Activated naive CD8-positive, alpha-beta T cell treated with anti-CD3 and anti-CD28 coated beads, Interleukin-2, amount 10 ng/mL, durations not matched to agents 7 days and 5 days (primary cell): ENCODE measurements at regions not wholly inside any gene's neighbourhood (a gene's known extent, or its start where the extent isn't known, plus 50 kb on each side); places are given as distances from the start of the nearest gene placed in this dataset.

Experiments used
- ATAC-seq: fragments of 150-1000 bp; cut with Tn5 transposase; one replicate; pipeline ENCODE4 v1.10.0; 2021; ENCODE audit warnings: low read depth, moderate library complexity
- POLR2A ChIA-PET: fragments of 350-600 bp; sonication (Branson Sonifier 250); formaldehyde crosslinking; loops from one replicate; lab custom pipeline; 2021; ENCODE audit warnings: antibody characterized with exemption; lab: Charles Lee
- DNase-seq: peaks from one replicate; pipeline ENCODE4 v3.0.0; 2021
- H3K27ac Mint-ChIP-seq: one replicate; pipeline ENCODE4 v1.8.0; 2022; ENCODE audit warnings: mild to moderate bottlenecking, mixed read lengths
- H3K27me3 Mint-ChIP-seq: one replicate; pipeline ENCODE4 v1.8.0; 2022; ENCODE audit warnings: mild to moderate bottlenecking, moderate library complexity, mixed read lengths
- H3K36me3 Mint-ChIP-seq: one replicate; pipeline ENCODE4 v1.8.0; 2021; ENCODE audit warnings: mild to moderate bottlenecking, mixed read lengths
- H3K4me1 Mint-ChIP-seq: one replicate; pipeline ENCODE4 v1.8.0; 2021; ENCODE audit warnings: mixed read lengths
- H3K4me3 Mint-ChIP-seq: one replicate; pipeline ENCODE4 v1.8.0; 2022; ENCODE audit warnings: mild to moderate bottlenecking, moderate library complexity, mixed read lengths
- H3K9me3 Mint-ChIP-seq: one replicate; pipeline ENCODE4 v1.8.0; 2021; ENCODE audit warnings: mixed read lengths

- POLR2A ChIA-PET: interaction anchor here (0.6 kb wide), 1 partner anchor 65 kb away, joined by 3 read pairs; no protein-coding TSS in a partner anchor
- no peak overlapping the region for H3K4me3 Mint-ChIP-seq
- no peak overlapping the region for H3K27ac Mint-ChIP-seq
- ATAC-seq (no peak), DNase-seq (no peak)
- peaks cover 4% of the 10 kb centered on the region for H3K9me3 Mint-ChIP-seq
- H3K36me3 Mint-ChIP-seq: no peaks in the 10 kb centered on the region
- H3K27me3 Mint-ChIP-seq: no peaks in the 10 kb centered on the region
- no peaks in the 10 kb centered on the region for H3K4me1 Mint-ChIP-seq
Observed at GRCh38 chr3:164278550-164278949, 799.7 kb downstream of the SI start.

DNA sequence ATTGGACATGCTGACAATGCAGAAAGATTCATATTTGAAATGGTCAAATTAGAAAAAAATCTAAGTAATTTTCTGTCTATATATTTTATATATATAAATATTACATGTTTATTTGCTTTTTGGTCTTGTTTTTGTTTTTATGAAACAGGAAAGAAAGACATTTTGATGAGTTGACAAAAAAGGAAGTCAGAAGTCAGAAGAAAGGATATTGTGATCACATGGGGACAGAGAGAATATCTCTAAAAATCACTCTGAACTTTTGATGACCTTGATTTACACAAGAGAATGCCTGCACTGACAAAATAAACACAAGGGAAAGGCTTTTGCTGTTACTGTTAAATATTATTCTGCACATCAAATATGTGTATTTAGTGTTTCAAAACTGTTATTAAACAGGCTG lies 811.2 kb downstream of the SI start:
- no peak for ATAC-seq
- Mint-ChIP-seq H3K4me3 (no peak overlapping the region), H3K9me3 (no peaks in the 10 kb centered on the region), H3K36me3 (no peaks in the 10 kb centered on the region), H3K27me3 (no peaks in the 10 kb centered on the region), H3K27ac (no peak overlapping the region), H3K4me1 (no peaks in the 10 kb centered on the region)
- POLR2A ChIA-PET: no interaction called here
- no peak for DNase-seq

- ATAC-seq (no peak), DNase-seq (no peak)
- H3K4me1 Mint-ChIP-seq: no peaks in the 10 kb centered on the region
- no peak overlapping the region for H3K27ac Mint-ChIP-seq
- H3K27me3 Mint-ChIP-seq: no peaks in the 10 kb centered on the region
- H3K36me3 Mint-ChIP-seq: no peaks in the 10 kb centered on the region
- no peaks in the 10 kb centered on the region for H3K9me3 Mint-ChIP-seq
- H3K4me3 Mint-ChIP-seq: no peak overlapping the region
- POLR2A ChIA-PET: no interaction called here
Observed at GRCh38 chr3:164250923-164251322, 827.4 kb downstream of the SI start.

DNA sequence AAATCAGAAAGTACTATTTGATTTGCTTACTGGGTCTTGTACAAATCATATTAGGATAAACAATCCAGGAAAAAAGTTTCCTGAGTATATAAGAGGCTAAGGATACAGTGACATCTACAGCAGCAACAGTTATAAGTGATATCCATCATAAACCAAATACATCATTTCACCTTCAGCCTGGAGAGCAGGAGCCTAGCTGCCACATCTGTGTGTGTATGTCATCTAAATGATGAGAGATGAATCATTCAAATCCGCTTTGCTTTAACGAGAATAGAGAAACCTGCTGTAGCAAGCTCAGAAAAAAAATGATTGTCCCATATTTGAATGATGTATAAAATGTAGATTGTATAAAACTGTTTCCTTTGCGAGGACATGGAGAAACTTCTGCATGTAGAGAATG lies 841.4 kb downstream of the SI start:
- H3K4me1 Mint-ChIP-seq: no peaks in the 10 kb centered on the region

DNA sequence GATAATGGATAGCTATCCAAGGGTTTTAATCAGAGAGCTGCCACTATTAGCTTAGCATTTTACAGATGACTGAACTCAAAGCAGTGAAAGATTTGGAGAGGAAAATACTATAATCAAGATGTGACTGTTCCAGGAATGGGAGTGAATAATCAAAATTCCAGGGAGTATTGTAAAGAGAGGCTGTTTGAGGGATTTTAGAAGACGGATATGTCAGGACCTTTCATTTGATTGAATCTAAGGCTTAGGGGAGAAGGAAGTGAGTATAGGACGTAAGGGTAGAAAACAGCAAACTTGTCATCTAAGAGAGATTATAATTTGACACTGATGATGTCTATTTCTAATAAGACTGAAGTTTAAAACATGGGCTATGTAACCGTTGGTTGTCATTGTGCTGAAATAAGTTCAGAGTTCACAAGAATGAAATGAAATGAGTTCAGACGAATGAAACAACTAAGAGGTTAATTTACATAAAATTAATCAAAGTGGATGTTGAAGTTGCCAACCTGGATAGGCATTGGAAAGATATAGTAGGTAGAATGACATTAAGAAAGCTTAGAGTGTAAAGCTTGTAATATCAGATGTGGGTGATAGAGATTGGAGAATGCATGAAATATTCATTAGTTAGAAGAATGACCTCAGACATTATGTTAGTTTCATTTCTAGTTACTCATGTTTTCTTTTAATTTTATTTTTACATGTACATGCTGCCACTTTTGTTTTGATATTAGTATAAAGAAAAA lies 842.8 kb downstream of the SI start:
- ATAC-seq: no peak
- no peaks in the 10 kb centered on the region for H3K36me3 Mint-ChIP-seq
- no peak overlapping the region for H3K4me3 Mint-ChIP-seq
- H3K9me3 Mint-ChIP-seq: no peaks in the 10 kb centered on the region
- no peak for DNase-seq
- POLR2A ChIA-PET: no interaction called here
- no peaks in the 10 kb centered on the region for H3K4me1 Mint-ChIP-seq
- H3K27me3 Mint-ChIP-seq: no peaks in the 10 kb centered on the region
- no peak overlapping the region for H3K27ac Mint-ChIP-seq

More for the DNA sequence above, 841.4 kb downstream of the SI start:
- no peaks in the 10 kb centered on the region for H3K36me3 Mint-ChIP-seq
- no peak overlapping the region for H3K27ac Mint-ChIP-seq
- DNase-seq (no peak), ATAC-seq (no peak)
- H3K4me3 Mint-ChIP-seq: no peak overlapping the region
- POLR2A ChIA-PET: no interaction called here
- H3K9me3 Mint-ChIP-seq: no peaks in the 10 kb centered on the region
- H3K27me3 Mint-ChIP-seq: no peaks in the 10 kb centered on the region

GRCh38 chr3:164233951-164234350 lies 844.3 kb downstream of the SI start:
- DNase-seq (no peak), ATAC-seq (no peak)
- Mint-ChIP-seq H3K36me3 (no peaks in the 10 kb centered on the region), H3K4me1 (no peaks in the 10 kb centered on the region), H3K27me3 (no peaks in the 10 kb centered on the region), H3K9me3 (no peaks in the 10 kb centered on the region), H3K27ac (no peak overlapping the region), H3K4me3 (no peak overlapping the region)
- POLR2A ChIA-PET: no interaction called here

GRCh38 chr3:164231718-164232117 lies 846.6 kb downstream of the SI start:
- DNase-seq (no peak), ATAC-seq (no peak)
- Mint-ChIP-seq H3K4me3 (no peak overlapping the region), H3K36me3 (no peaks in the 10 kb centered on the region), H3K4me1 (no peaks in the 10 kb centered on the region), H3K9me3 (peaks cover 1% of the 10 kb centered on the region), H3K27ac (no peak overlapping the region), H3K27me3 (no peaks in the 10 kb centered on the region)
- POLR2A ChIA-PET: no interaction called here

DNA sequence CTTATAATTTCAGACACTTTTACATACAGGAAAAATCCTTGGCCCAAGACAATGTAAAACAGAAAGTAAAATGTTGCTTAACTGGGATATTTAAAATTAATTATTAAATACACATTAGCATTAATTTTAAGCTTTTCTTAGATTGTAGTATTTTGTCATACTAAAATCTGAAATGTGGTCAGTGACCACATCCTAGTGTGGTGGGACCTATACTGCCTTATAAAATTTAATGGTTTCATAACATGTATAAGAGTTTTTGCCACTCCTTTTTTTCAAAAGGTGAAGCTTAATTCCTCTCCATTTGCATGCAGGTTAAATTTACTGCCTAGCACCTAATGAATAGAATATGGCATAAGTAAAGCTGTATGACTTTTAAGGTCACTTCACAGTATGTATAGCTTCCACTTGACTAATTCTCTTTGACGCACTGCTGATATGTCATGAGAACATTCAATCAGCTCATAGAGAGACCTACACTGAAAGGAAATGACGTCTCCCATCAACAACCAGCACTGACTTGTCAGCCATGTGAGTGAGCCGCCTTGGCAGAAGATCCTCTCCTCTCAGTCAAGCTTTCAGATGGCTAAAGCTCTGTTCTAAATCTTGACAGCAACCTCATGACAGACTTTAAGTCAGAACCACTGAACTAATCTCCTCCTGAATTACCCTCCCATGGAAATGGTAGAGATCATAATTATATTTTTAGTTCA lies 847.8 kb downstream of the SI start:
- no peak overlapping the region for H3K4me3 Mint-ChIP-seq
- no peak overlapping the region for H3K27ac Mint-ChIP-seq
- H3K36me3 Mint-ChIP-seq: no peaks in the 10 kb centered on the region
- H3K4me1 Mint-ChIP-seq: no peaks in the 10 kb centered on the region
- DNase-seq (no peak), ATAC-seq (no peak)
- POLR2A ChIA-PET: no interaction called here
- H3K9me3 Mint-ChIP-seq: peaks cover 1% of the 10 kb centered on the region
- H3K27me3 Mint-ChIP-seq: no peaks in the 10 kb centered on the region

- Mint-ChIP-seq H3K9me3 (peaks cover 4% of the 10 kb centered on the region), H3K27me3 (no peaks in the 10 kb centered on the region), H3K27ac (no peak overlapping the region), H3K36me3 (no peaks in the 10 kb centered on the region), H3K4me3 (no peak overlapping the region), H3K4me1 (no peaks in the 10 kb centered on the region)
- no peak for ATAC-seq
- DNase-seq: no peak
- POLR2A ChIA-PET: no interaction called here
Observed at GRCh38 chr3:164224126-164224525, 854.2 kb downstream of the SI start.

GRCh38 chr3:164222197-164222596 lies 856.1 kb downstream of the SI start:
- Mint-ChIP-seq H3K27ac (no peak overlapping the region), H3K4me3 (no peak overlapping the region), H3K9me3 (peaks cover 7% of the 10 kb centered on the region), H3K4me1 (no peaks in the 10 kb centered on the region), H3K27me3 (no peaks in the 10 kb centered on the region), H3K36me3 (no peaks in the 10 kb centered on the region)
- POLR2A ChIA-PET: no interaction called here
- ATAC-seq (no peak), DNase-seq (no peak)

DNA sequence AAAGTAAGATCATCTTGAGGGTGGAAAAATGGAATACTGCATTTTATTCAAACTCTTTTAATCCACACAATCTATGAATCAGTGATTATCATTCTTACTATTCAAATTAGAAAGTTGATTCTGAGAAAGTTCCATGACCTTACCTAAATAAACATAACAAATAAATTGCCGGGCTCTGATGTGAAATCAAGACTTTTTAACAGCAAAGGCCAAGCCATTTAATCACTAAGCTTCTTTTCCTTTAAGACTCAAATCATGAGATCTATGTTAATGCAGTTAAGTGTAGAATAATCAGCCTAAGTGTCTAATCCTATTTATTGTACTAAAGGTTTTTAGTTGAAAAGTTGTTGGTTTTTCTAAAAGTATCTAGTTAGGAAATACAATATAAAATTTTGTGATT lies 857.0 kb downstream of the SI start:
- ATAC-seq: no peak
- H3K27me3 Mint-ChIP-seq: no peaks in the 10 kb centered on the region
- no peak overlapping the region for H3K4me3 Mint-ChIP-seq
- H3K9me3 Mint-ChIP-seq: peaks cover 5% of the 10 kb centered on the region
- H3K36me3 Mint-ChIP-seq: no peaks in the 10 kb centered on the region
- no peak for DNase-seq
- H3K4me1 Mint-ChIP-seq: no peaks in the 10 kb centered on the region
- POLR2A ChIA-PET: no interaction called here
- no peak overlapping the region for H3K27ac Mint-ChIP-seq

- DNase-seq (no peak), ATAC-seq (no peak)
- H3K27me3 Mint-ChIP-seq: no peaks in the 10 kb centered on the region
- no peak overlapping the region for H3K27ac Mint-ChIP-seq
- H3K4me3 Mint-ChIP-seq: no peak overlapping the region
- no peaks in the 10 kb centered on the region for H3K4me1 Mint-ChIP-seq
- H3K9me3 Mint-ChIP-seq: peaks cover 6% of the 10 kb centered on the region
- POLR2A ChIA-PET: no interaction called here
- H3K36me3 Mint-ChIP-seq: no peaks in the 10 kb centered on the region
Observed at GRCh38 chr3:164209363-164209762, 868.9 kb downstream of the SI start.

DNA sequence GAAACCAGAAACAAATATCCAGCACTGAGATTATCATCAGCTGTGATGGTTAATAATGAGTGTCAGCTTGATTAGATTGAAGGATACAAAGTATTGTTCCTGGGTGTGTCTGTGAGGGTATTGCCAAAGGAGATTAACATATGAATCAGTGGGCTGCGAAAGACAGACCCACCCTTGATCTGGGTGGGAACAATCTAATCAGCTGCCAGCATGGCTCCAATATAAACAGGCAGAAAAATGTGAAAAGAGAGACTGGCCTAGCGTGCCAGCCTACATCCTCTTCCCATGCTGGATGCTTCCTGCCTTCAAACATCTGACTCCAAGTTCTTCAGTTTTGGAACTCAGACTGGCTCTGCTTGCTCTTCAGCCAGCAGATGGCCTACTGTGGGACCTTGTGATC lies 869.5 kb downstream of the SI start:
- no peak overlapping the region for H3K4me3 Mint-ChIP-seq
- H3K4me1 Mint-ChIP-seq: no peaks in the 10 kb centered on the region
- no peaks in the 10 kb centered on the region for H3K36me3 Mint-ChIP-seq
- ATAC-seq (no peak), DNase-seq (no peak)
- POLR2A ChIA-PET: no interaction called here
- peaks cover 6% of the 10 kb centered on the region for H3K9me3 Mint-ChIP-seq
- H3K27ac Mint-ChIP-seq: no peak overlapping the region
- H3K27me3 Mint-ChIP-seq: no peaks in the 10 kb centered on the region

DNA sequence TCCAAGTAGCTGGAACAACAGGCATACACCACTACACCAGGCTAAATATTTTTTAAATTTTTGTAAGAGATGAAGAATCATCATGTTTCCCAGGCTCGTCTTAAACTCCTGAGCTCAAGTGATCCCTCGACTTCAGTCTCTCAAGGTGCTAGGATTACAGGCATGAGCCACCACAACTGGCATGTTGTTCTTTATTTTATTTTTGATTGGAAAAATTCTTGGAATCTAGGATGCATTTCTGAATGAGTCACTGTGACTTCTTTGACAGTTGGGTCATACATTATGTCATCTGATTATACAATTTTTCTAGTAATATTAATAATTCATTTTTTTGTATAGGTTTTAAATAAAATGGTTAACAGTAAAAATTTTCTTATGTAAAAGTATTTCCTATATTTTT lies 870.2 kb downstream of the SI start:
- POLR2A ChIA-PET: no interaction called here
- Mint-ChIP-seq H3K27me3 (no peaks in the 10 kb centered on the region), H3K27ac (no peak overlapping the region), H3K36me3 (no peaks in the 10 kb centered on the region), H3K4me3 (no peak overlapping the region), H3K4me1 (no peaks in the 10 kb centered on the region), H3K9me3 (peaks cover 6% of the 10 kb centered on the region)
- DNase-seq: no peak
- no peak for ATAC-seq
